Activated CD8-positive, alpha-beta memory T cell treated with anti-CD3 and anti-CD28 coated beads for 4 hours (primary cell): ENCODE measurements at regions not wholly inside any gene's neighbourhood (a gene's known extent, or its start where the extent isn't known, plus 50 kb on each side); places are given as distances from the start of the nearest gene placed in this dataset.
"Not testable (repeated sequence)": the region's sequence is repeated elsewhere in the genome, so short reads cannot be mapped to it uniquely, and the experiment has no call there.

ENCODE experiments used
- DNase-seq, 2 donors: peaks; one replicate each; pipeline ENCODE4 v3.0.0-alpha.2; 2020; ENCODE audit warnings: low read depth in 2 of 2

DNA sequence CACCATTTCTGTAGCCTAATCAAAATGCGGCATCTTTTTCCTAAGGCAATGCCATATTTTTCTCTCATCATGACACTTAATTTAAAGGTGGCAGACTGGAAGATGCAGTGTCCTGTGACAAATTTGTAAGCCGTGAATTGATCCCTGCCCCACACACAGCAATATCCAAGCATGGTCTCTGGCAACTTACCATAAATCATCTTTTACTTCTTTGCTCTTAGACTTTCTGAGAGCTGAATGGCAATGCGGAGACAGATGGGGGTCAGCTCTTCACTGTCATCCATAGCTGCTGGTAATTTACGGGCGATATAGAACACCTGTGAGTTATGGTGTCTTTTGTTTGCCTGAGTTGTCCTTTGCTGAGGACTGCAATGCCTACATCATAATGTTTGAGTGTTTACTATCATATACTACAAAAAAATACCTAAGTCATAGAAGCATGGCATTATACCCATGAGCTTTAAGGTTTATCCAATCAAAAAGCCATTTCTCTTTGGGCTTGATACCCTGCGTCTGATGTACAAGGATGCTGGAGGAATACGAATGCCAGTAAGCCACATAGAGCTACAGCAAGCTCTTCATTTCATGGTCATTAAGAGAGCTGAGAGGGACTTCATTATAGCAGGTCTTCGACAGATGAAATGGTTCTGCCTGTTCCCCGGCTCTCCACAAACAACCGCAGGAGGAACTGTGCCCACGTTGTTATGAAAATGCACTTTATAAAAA, 148.1 kb downstream of the TRIML1 start:
- DNase-seq: no peak

DNA sequence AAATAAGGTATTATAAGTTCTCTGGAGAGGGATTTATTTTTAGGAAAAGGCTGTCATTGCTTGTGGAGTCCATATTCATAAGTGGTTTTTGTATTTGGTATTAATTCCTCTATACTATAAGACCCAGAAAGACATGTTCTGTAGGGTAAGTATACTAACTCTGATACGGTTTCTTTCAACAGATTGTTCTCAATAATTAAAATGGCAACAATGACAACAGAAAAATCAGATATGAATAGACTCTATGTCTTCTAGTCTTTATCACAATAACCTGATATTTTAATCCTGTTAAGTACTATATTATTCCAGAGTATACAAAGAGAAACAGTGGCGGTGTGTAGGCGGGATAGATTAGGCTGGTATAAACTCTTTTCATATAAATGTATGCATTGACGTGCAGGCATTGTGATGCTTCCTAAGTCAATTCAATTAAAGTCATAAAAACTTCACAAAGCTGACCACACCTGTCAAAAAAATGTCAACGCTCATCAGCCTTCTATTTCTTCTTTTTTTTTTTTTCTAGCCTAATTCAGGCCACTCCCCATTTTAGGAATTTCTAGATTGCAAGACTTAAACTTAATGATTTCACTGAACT, 150.4 kb downstream of the TRIML1 start:
- DNase-seq: no peak

GRCh38 chr4:188295899-188296298, 156.7 kb downstream of the TRIML1 start:
- no peak for DNase-seq

GRCh38 chr4:188296331-188296730, 157.1 kb downstream of the TRIML1 start:
- no peak for DNase-seq

DNA sequence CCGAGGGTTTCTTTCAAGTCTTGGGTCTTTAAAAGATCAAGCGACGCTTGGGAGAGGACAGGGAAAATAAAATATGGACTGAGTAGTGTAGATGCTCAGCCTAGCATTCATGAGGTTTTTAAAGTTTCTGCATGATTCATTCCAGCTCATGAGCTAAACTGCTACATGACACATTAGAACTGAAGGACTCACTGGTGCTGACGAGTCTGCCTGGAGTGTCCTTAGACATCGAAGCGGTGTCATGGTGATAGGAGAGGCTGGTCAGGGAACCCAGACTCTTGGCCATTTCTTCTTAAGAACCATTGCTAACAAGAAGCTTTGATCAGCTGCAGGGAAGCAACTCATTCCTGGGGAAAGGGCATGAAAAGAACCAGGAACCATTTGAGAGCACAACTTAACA, 158.6 kb downstream of the TRIML1 start:
- no peak for DNase-seq

GRCh38 chr4:188299161-188299560, 159.9 kb downstream of the TRIML1 start:
- DNase-seq: no peak

DNA sequence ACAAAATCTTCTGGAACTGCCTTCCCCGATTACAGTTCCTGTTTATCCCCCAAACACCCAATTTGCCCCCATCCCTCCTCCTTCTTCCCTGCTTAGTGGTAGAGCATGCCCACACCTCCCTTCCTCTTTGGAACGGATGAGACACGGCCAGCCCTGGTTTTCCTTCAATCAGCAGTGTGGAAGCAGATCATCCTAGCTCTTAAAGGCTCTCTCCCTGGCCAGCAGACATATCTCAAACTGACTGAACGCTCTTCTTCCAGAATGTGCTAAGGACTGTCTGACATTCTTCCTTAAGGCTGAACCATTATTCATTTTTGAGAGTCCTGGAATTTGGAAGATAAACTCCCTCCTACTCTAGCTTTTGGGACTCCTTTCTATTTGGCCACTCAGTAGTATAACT, 161.1 kb downstream of the TRIML1 start:
- DNase-seq: no peak

- no peak for DNase-seq
Observed at GRCh38 chr4:188305690-188306089, 166.4 kb downstream of the TRIML1 start.

- no peak for DNase-seq
Observed at GRCh38 chr4:188307591-188307990, 168.3 kb downstream of the TRIML1 start.

GRCh38 chr4:188308142-188308541, 168.9 kb downstream of the TRIML1 start:
- DNase-seq: no peak

DNA sequence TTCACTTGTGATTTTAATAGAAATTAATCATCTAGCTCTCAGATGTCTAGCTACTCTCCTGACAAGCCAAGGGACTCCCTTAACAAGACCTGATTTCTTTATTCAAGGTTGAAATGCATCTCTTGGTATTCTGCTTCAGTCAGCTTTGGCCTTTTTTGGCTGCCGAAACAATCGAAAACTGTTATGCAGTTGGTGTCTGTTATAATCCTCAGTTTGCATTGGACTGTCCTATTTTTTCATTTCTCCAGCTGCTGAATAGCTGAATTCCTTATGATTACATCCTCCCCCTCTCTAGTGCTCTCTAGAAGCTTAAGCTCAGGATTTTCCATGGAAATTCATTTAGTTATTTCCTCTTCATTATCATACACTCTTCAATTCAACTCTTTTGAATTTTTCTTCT, 177.2 kb downstream of the TRIML1 start:
- no peak for DNase-seq

DNA sequence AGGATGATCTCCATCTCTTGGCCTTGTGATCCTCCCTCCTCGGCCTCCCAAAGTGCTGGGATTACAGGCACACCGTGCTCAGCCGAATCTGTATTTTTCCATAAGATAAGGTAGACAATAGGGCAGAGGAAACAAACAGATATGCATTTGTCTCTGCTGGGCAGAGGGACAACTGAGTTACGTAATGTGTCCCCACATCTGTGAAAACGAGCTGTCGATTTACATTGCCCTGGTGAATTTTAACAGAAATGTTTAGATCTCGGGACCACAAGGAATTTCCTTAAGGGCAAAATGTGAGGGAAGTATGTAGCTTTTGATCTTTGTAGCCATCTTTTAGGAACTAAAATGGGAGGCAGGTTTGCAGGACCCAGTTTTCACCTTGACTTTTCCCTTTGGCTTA, 189.7 kb downstream of the TRIML1 start:
- DNase-seq: no peak

GRCh38 chr4:188329521-188329920, 190.3 kb downstream of the TRIML1 start:
- no peak for DNase-seq

GRCh38 chr4:188332265-188332664, 193.0 kb downstream of the TRIML1 start:
- no peak for DNase-seq

- no peak for DNase-seq
Observed at GRCh38 chr4:188336891-188337290, 197.7 kb downstream of the TRIML1 start.

- DNase-seq: no peak
Observed at GRCh38 chr4:188341428-188341827, 202.2 kb downstream of the TRIML1 start.

DNA sequence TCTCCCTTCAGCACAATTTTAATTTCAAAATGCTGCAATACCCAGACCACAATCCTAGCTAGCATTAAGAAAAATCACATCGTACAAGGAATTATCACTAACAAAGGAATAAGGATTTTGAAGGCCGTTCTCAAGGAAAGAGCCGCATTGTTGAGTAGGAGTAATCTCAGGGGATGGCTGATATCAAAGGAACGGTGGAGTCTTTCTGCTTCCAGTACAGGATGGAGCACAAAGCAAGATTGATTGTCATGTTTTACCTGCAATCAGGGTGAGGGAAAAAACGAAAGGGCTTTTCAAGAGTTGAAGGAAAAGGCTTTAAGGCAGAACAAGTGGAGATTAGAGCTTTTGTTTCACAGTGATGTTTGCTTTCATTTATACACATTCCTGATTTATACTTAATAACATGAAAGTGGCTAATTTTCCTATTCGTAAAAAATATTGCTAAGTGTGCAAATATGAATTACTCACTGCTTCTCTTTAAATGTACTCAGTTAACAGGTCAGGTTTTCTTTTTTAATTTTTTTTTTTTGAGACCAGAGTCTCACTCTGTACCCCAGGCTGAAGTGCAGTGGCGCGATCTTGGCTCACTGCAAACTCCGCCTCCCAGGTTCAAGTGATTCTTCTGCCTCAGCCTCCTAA, 207.0 kb downstream of the TRIML1 start:
- no peak for DNase-seq

GRCh38 chr4:188347339-188347738, 208.1 kb downstream of the TRIML1 start:
- no peak for DNase-seq

- DNase-seq: not testable (repeated sequence)
Observed at GRCh38 chr4:188349569-188349968, 210.3 kb downstream of the TRIML1 start.

- DNase-seq: no peak
Observed at GRCh38 chr4:188363196-188363595, 224.0 kb downstream of the TRIML1 start.

DNA sequence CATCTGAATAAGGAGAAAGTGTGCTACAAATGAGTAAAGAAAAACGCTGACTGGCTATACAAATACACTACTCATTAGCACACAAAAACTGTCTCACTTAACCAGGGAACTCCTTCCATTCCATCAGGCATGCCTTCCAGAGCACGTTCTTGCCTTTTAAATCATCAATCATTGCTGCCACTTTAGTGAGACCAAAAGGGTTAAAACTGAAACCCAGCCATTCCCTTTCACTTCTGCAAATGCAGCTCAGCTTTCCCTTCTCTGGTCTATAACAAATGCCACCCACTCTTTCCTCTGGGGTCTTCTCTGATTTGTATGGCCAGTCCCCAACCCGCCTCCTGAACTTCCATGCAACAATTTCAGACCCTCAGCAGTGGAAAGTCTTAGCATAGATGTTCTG, 231.5 kb downstream of the TRIML1 start:
- DNase-seq: no peak

DNA sequence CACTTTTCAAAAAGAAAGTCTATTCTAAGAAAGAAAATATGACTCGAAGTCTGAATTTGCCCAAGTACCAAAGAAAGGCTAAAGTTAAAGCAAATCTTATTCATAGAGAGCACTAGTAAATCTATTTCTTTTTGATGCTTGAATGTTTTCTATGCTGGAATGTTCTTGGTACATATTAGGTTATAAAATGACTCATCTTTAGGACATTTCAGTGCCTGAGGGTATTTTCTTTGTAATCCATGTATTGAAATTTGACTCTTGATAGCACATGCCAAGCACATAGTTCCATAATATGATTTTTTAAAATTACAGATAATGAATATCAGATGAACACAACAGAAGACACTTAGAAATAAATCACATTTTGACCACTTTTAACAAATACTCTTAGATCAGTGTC, 232.8 kb downstream of the TRIML1 start:
- no peak for DNase-seq

- DNase-seq: no peak
Observed at GRCh38 chr4:188372829-188373228, 233.6 kb downstream of the TRIML1 start.
